ENCODE measurements at regions not wholly inside any gene's neighbourhood (a gene's known extent, or its start where the extent isn't known, plus 50 kb on each side); places are given as distances from the start of the nearest gene placed in this dataset.

DNA sequence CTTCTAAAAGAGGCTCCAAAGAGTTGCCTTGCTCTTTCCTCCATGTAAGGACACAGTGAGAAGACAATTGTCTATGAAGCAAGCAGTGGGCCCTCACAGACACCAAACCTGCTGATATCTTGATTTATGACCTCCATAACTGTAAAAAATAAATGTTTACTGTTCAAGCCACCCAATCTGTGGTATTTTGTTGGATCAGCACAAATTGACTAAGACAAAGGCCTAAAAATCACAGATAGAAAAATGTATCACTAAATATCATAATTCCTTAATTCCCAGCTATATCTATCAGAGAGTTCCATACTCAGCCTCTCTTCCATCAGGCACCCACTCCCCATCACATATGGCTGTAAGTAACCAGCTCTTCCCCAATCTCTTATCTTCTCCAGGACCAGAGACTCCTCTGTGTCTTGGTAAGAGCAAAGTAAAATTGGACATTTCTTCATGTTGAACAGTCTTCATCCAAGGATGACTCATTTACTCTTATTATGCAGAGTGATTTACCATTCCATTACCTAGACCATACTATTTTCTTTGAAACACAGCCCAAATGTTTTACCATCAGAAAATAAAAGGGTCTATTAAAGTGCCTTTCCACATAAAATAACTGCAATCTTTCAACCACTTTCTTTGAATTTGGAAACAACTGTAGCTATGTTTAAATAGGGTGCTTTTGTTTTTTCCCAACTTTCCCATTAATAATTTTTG, 503.6 kb downstream of the MRPL39 start:
- H3K27ac ChIP-seq (ENCODE audit: low read length): no peak overlapping the region
- H3K9ac ChIP-seq (ENCODE audit: low read depth, low read length): no peak overlapping the region
- H3K27me3 ChIP-seq (ENCODE audit: insufficient read depth, low read length): no peaks in the 10 kb centered on the region
- no peak overlapping the region for H3K4me3 ChIP-seq (ENCODE audit: low read length)
- H3K36me3 ChIP-seq (ENCODE audit: insufficient read depth, low read depth, low read length): no peaks in the 10 kb centered on the region
- no peaks in the 10 kb centered on the region for H3K4me1 ChIP-seq (ENCODE audit: insufficient read depth, low read length)
- no peaks in the 10 kb centered on the region for H3K9me3 ChIP-seq (ENCODE audit: insufficient read depth, low read depth, low read length)

DNA sequence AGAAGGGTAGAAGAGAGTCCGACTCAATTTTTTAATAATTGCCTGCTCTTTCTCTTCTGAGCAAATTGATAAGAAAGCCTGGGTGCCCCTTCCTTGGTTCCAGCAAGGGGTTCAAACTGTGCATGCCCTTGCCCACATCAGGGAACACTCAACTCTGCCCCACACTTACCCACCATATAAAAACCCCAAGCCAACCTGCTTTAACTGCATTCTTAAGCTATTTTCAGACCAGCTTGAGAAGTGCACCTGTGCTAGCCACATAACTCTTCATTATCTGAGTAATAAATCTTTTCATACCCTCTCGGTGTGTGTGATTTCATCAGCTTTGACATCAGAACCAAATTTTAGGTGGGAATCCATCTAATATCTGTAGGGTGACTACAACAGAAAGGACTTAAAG, 509.6 kb downstream of the MRPL39 start:
- H3K4me3 ChIP-seq (ENCODE audit: low read length): no peak overlapping the region
- H3K9me3 ChIP-seq (ENCODE audit: insufficient read depth, low read depth, low read length): peaks cover 24% of the 10 kb centered on the region
- no peak overlapping the region for H3K27ac ChIP-seq (ENCODE audit: low read length)
- no peaks in the 10 kb centered on the region for H3K27me3 ChIP-seq (ENCODE audit: insufficient read depth, low read length)
- H3K4me1 ChIP-seq (ENCODE audit: insufficient read depth, low read length): no peaks in the 10 kb centered on the region
- H3K9ac ChIP-seq (ENCODE audit: low read depth, low read length): no peak overlapping the region
- H3K36me3 ChIP-seq (ENCODE audit: insufficient read depth, low read depth, low read length): no peaks in the 10 kb centered on the region

DNA sequence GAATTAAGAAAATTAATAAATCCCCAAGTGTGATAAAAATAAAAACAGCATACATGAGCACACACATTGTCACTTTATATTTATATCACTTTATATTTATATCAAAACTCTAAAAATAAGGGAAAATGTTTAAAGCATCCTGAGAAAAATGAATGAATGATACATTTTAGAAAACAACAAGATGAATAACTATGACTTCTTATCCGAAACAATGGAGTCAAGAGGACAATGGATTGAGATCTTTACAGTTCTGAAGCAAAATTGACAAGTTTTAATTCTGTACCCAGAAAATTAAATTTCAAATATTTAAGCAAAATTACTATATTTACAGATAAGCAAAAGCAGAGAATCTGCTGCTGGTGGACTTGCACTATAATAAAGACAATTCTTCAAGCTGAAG, 512.6 kb downstream of the MRPL39 start:
- H3K36me3 ChIP-seq (ENCODE audit: insufficient read depth, low read depth, low read length): no peaks in the 10 kb centered on the region
- H3K27me3 ChIP-seq (ENCODE audit: insufficient read depth, low read length): no peaks in the 10 kb centered on the region
- no peaks in the 10 kb centered on the region for H3K4me1 ChIP-seq (ENCODE audit: insufficient read depth, low read length)
- no peak overlapping the region for H3K4me3 ChIP-seq (ENCODE audit: low read length)
- H3K9me3 ChIP-seq (ENCODE audit: insufficient read depth, low read depth, low read length): peaks cover 24% of the 10 kb centered on the region
- H3K9ac ChIP-seq (ENCODE audit: low read depth, low read length): no peak overlapping the region
- no peak overlapping the region for H3K27ac ChIP-seq (ENCODE audit: low read length)

DNA sequence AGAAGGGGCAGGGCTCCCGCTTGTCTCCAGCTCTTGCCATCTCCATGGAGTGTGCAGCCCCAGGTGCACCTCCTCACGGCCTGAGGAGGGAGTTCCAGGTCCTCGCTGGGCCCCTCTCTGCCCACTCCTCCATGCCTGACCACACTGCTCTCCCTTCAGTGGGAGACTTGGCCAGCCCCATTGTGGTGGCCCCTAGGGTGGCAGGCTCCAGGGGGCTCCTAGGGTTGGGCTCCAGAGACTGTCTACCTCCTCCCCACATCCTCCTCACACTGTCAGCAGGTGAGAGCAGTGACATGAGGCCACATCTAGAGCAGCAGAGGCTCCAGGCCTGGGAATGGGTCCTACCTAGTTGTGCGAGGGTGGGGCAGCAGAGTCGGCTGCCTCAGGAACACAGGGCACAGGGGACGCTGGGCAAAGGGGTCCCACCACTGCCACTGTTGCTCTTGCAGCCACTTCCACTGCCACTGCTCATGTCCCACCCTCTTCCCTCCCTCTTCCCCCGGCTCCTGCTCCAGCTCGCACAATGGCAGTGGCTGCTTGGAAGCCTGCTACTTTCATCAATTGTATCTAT, 514.8 kb downstream of the MRPL39 start:
- no peak overlapping the region for H3K4me3 ChIP-seq (ENCODE audit: low read length)
- H3K4me1 ChIP-seq (ENCODE audit: insufficient read depth, low read length): no peaks in the 10 kb centered on the region
- H3K27me3 ChIP-seq (ENCODE audit: insufficient read depth, low read length): no peaks in the 10 kb centered on the region
- H3K27ac ChIP-seq (ENCODE audit: low read length): no peak overlapping the region
- no peaks in the 10 kb centered on the region for H3K36me3 ChIP-seq (ENCODE audit: insufficient read depth, low read depth, low read length)
- H3K9me3 ChIP-seq (ENCODE audit: insufficient read depth, low read depth, low read length): peaks cover 24% of the 10 kb centered on the region
- no peak overlapping the region for H3K9ac ChIP-seq (ENCODE audit: low read depth, low read length)

DNA sequence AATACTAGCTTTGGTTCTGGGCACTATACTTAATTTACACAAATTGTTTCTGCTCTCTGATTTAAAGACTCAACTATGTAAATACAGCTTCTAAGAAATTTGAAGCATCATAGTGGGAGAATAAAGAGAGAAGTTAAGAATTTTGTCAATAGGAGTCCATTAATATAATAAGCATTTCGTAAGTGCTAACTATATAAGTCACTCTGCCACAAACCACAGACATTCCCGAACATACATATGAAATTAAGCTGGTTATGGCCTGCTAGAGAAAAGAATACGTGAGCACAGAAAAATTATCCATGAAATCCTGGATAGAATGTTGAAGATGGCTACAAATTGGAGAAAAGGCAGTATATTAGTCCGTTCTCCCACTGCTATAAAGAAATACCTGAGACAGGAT, 526.2 kb downstream of the MRPL39 start:
- 0 out of 2 replicates have a peak, but pooled peaks cover 2% of the 10 kb centered on the region for H3K9me3 ChIP-seq (ENCODE audit: insufficient read depth, low read depth, low read length)
- H3K4me3 ChIP-seq (ENCODE audit: low read length): no peak overlapping the region
- no peaks in the 10 kb centered on the region for H3K36me3 ChIP-seq (ENCODE audit: insufficient read depth, low read depth, low read length)
- H3K9ac ChIP-seq (ENCODE audit: low read depth, low read length): no peak overlapping the region
- H3K27me3 ChIP-seq (ENCODE audit: insufficient read depth, low read length): no peaks in the 10 kb centered on the region
- no peak overlapping the region for H3K27ac ChIP-seq (ENCODE audit: low read length)
- H3K4me1 ChIP-seq (ENCODE audit: insufficient read depth, low read length): no peaks in the 10 kb centered on the region

DNA sequence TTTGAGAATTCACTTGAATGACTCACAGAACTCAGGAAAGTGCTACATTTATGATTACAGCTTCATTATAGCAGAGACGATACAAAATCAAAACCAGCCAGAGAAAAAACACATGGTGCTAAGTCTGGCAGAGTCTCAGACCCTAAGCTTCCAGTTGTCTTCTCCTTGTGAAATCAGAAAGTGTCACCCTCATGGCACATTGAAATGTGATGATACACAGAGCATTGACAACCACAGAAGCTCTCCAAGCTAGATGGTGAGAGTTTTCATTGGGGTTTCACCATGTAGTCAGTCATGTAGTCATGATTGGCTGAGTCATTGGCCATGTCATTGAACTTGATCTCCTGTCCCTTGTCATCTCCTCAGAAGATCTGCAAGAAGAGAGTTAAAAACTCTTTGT, 526.6 kb downstream of the MRPL39 start:
- H3K27ac ChIP-seq (ENCODE audit: low read length): no peak overlapping the region
- H3K9me3 ChIP-seq (ENCODE audit: insufficient read depth, low read depth, low read length): no peaks in the 10 kb centered on the region

DNA sequence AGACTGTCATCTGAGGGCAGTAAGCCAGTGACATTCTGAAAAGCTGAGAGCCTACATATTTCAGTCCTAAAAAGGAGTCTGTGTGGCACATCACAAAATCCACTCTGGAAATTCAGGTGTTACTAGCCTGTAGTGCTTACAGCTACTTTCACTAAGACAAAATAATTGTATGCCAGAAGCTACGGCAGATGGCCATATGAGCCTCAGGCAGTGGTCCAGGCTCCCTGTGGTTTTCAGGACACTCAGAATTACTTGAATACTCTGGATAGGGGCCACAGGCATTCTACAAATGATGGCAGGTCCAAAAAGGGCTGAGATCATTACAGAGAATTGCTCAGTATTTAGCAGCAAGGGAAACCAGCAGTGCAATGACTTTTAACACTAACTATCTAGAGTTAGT, 527.1 kb downstream of the MRPL39 start:
- no peak overlapping the region for H3K27ac ChIP-seq (ENCODE audit: low read length)
- no peaks in the 10 kb centered on the region for H3K9me3 ChIP-seq (ENCODE audit: insufficient read depth, low read depth, low read length)
- no peaks in the 10 kb centered on the region for H3K4me1 ChIP-seq (ENCODE audit: insufficient read depth, low read length)
- H3K36me3 ChIP-seq (ENCODE audit: insufficient read depth, low read depth, low read length): no peaks in the 10 kb centered on the region
- H3K27me3 ChIP-seq (ENCODE audit: insufficient read depth, low read length): no peaks in the 10 kb centered on the region
- no peak overlapping the region for H3K4me3 ChIP-seq (ENCODE audit: low read length)
- no peak overlapping the region for H3K9ac ChIP-seq (ENCODE audit: low read depth, low read length)

More for the DNA sequence above, 526.6 kb downstream of the MRPL39 start:
- Histone ChIP-seq H3K9ac (ENCODE audit: low read depth, low read length) (no peak overlapping the region), H3K27me3 (ENCODE audit: insufficient read depth, low read length) (no peaks in the 10 kb centered on the region), H3K4me3 (ENCODE audit: low read length) (no peak overlapping the region), H3K4me1 (ENCODE audit: insufficient read depth, low read length) (no peaks in the 10 kb centered on the region), H3K36me3 (ENCODE audit: insufficient read depth, low read depth, low read length) (no peaks in the 10 kb centered on the region)

DNA sequence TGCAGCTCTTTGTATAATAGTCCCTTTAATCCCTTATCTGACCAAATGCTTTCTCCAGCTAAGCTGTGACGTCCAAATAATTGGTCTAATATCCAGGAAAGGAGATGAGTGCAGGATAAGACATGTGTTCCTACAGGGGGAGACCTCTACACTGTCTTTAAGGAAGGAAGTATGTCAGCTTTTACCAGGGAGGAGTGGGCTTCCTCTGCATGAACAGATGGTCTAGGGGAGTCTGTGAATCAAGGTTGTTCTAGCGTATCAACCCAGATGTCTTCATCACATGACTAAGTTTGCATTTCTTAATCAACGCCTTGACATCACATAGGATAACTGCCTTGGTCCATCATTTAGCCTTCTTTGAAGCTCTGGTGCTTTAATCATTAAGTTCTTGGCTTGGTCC, 528.2 kb downstream of the MRPL39 start:
- no peaks in the 10 kb centered on the region for H3K4me1 ChIP-seq (ENCODE audit: insufficient read depth, low read length)
- no peaks in the 10 kb centered on the region for H3K27me3 ChIP-seq (ENCODE audit: insufficient read depth, low read length)
- H3K36me3 ChIP-seq (ENCODE audit: insufficient read depth, low read depth, low read length): no peaks in the 10 kb centered on the region
- H3K9me3 ChIP-seq (ENCODE audit: insufficient read depth, low read depth, low read length): no peaks in the 10 kb centered on the region
- H3K4me3 ChIP-seq (ENCODE audit: low read length): no peak overlapping the region
- no peak overlapping the region for H3K27ac ChIP-seq (ENCODE audit: low read length)
- H3K9ac ChIP-seq (ENCODE audit: low read depth, low read length): no peak overlapping the region

DNA sequence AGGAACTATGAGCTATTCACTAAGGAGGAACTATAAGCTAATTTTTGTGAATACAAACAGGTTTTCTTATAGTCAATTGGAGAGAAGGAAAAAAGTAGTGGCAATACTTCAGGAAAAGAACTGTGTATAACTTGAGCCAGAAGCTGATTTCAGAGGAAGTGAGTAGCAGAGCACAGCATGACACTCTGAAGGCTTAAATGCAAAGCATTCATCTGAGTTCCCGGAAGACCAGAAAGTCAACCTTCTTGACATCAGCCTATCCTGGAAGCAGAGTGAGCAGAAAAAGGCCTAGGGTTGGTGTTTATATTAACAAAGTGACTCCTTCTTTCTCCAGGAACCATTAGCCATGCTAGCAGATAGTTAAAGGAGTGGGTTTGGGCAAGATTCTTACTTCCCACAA, 545.2 kb downstream of the MRPL39 start:
- no peak overlapping the region for H3K4me3 ChIP-seq (ENCODE audit: low read length)
- H3K9me3 ChIP-seq (ENCODE audit: insufficient read depth, low read depth, low read length): no peaks in the 10 kb centered on the region
- no peaks in the 10 kb centered on the region for H3K4me1 ChIP-seq (ENCODE audit: insufficient read depth, low read length)
- no peaks in the 10 kb centered on the region for H3K27me3 ChIP-seq (ENCODE audit: insufficient read depth, low read length)
- H3K9ac ChIP-seq (ENCODE audit: low read depth, low read length): no peak overlapping the region
- no peaks in the 10 kb centered on the region for H3K36me3 ChIP-seq (ENCODE audit: insufficient read depth, low read depth, low read length)
- no peak overlapping the region for H3K27ac ChIP-seq (ENCODE audit: low read length)

DNA sequence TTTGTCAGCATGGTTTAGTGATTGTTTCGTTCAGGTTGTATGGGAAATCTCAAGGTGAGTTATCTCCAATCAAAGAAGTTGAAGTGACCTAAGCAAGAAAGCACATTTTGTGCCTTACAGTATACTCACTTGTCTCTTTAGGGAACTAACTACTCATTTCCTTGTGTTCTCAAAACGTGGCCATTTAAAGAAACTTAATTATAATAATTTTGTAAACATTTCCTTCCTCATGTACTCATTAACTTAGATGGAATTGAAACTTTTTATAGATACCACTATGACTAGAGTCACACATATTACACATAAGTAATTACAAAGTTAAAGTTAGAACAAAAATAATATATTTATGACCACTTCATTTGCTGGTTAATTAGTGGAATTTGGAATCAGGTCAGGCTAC, 552.6 kb downstream of the MRPL39 start:
- no peaks in the 10 kb centered on the region for H3K9me3 ChIP-seq (ENCODE audit: insufficient read depth, low read depth, low read length)
- no peak overlapping the region for H3K4me3 ChIP-seq (ENCODE audit: low read length)
- no peak overlapping the region for H3K27ac ChIP-seq (ENCODE audit: low read length)
- no peak overlapping the region for H3K9ac ChIP-seq (ENCODE audit: low read depth, low read length)
- no peaks in the 10 kb centered on the region for H3K36me3 ChIP-seq (ENCODE audit: insufficient read depth, low read depth, low read length)
- no peaks in the 10 kb centered on the region; the same call in 1 of the 2 replicates for H3K4me1 ChIP-seq (ENCODE audit: insufficient read depth, low read length)
- no peaks in the 10 kb centered on the region for H3K27me3 ChIP-seq (ENCODE audit: insufficient read depth, low read length)

DNA sequence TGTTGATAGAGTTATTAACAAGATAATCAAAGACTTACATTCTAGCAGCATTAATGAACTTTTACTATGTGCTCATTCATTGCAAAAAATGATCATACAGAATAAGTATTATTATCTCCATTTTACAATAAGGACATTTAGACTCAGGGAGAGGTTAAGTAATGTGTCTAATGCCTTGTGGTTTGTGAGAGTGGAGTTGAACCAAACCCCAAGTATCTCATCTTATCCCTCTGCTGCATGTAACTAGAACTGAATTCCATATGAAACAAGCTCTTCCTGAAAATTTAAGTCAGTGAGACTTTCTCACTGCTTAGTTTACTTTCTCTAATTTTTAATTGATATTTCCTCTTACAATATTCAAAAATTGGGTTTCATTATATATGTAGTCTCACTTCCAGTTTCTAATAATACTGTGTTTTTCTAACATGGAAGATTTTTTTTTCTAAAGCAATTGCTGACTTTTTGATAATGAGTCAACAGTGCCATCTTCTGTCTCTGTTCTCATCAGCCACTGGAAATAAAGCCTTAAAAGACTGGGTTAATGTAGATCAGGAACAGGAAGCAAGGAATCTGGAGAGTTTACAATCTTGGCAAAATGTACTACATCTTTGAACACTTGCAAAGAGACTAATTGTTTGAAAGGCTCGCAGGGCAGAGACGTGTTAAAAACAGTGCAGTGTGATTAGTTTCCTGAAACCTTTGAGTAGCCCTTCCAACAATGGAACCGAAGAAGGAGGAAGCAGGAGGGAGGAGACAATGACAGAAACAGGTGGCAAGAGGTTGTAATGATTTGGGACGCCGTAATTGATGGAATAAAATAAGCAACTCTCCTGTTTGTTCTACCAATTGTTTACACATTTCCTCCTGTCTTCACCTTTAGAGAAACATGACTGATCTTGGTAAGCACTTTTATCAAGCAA, 567.6 kb downstream of the MRPL39 start:
- Histone ChIP-seq H3K36me3 (ENCODE audit: insufficient read depth, low read depth, low read length) (no peaks in the 10 kb centered on the region), H3K27me3 (ENCODE audit: insufficient read depth, low read length) (no peaks in the 10 kb centered on the region), H3K9me3 (ENCODE audit: insufficient read depth, low read depth, low read length) (no peaks in the 10 kb centered on the region), H3K4me1 (ENCODE audit: insufficient read depth, low read length) (no peaks in the 10 kb centered on the region), H3K27ac (ENCODE audit: low read length) (no peak overlapping the region), H3K4me3 (ENCODE audit: low read length) (peak overlapping the region; percentile 41; the same call in 1 of the 2 replicates), H3K9ac (ENCODE audit: low read depth, low read length) (peak overlapping the region; percentile 35; the same call in 1 of the 2 replicates)
